Mammary epithelial cell (primary cell): ENCODE measurements at regions not wholly inside any gene's neighbourhood (a gene's known extent, or its start where the extent isn't known, plus 50 kb on each side); places are given as distances from the start of the nearest gene placed in this dataset.

Experiments used
- CTCF ChIP-seq, 2 donors: IDR thresholded peaks in 1 of 2; conservative IDR thresholded peaks in 1 of 2; 2 replicates each; pipeline ENCODE4 v1.5.1; 2011 to 2012; ENCODE audit warnings: inconsistent platforms in 2 of 2, low read length in 2 of 2, mild to moderate bottlenecking in 2 of 2, control low read depth in 1 of 2, low read depth in 1 of 2; ENCODE audit not compliant: insufficient read depth in 1 of 2; ENCODE audit errors: extremely low read depth in 1 of 2
- EZH2 ChIP-seq: IDR thresholded peaks from 2 replicates; pipeline ENCODE4 v1.6.1; 2012; ENCODE audit warnings: low read length, inconsistent platforms, borderline replicate concordance

GRCh38 chr5:166582416-166582815 is 1709.0 kb upstream of the WWC1 start:
- TF ChIP-seq CTCF (conservative IDR thresholded peaks at IDR 0.05 in 1 of 2, IDR thresholded peaks at IDR 0.05 in 1 of 2; ENCODE audit: extremely low read depth in 1 of 2, insufficient read depth in 1 of 2, low read depth in 1 of 2, low read length in 2 of 2) (no peak), EZH2 (no peak)
